Endothelial cell of umbilical vein (primary cell): ENCODE measurements at regions not wholly inside any gene's neighbourhood (a gene's known extent, or its start where the extent isn't known, plus 50 kb on each side); places are given as distances from the start of the nearest gene placed in this dataset.

Experiments
- BruUV-seq: library from RNA; stranded (reverse); fragments of 400-500 nt; replicated peaks from 2 replicates; lab custom pipeline; 2021; lab: Mats Ljungman, UMichigan
- CTCF ChIA-PET: fragments of 300-600, 350-600 bp; sonication (Branson Sonifier 250); formaldehyde crosslinking; loops from one replicate; lab custom pipeline; 2021; ENCODE audit warnings: antibody characterized with exemption, inconsistent platforms; lab: Charles Lee
- POLR2A ChIA-PET: fragments of 300-600, 350-600 bp; sonication (Branson Sonifier 250); formaldehyde crosslinking; loops from one replicate; lab custom pipeline; 2021; ENCODE audit warnings: antibody characterized with exemption, inconsistent platforms; lab: Charles Lee
- DNase-seq: peaks from one replicate; pipeline ENCODE4 v3.0.0-alpha.2; 2011; ENCODE audit warnings: low read depth, low spot score
- FAIRE-seq: peaks from 2 replicates; lab custom pipeline; 2011; peaks lifted over from hg19 to GRCh38; lab: Jason Lieb, UNC
- H2AFZ ChIP-seq: 2 replicates; pipeline ENCODE4 v1.6.0; 2012; ENCODE audit warnings: low read depth, low read length, control low read depth, inconsistent platforms
- H3K27ac ChIP-seq: 2 replicates; pipeline ENCODE4 v1.5.1; 2011; ENCODE audit warnings: low read depth, mild to moderate bottlenecking, control low read depth, low read length, moderate library complexity; ENCODE audit not compliant: insufficient read depth
- H3K27me3 ChIP-seq, 2 experiments: 2 replicates each; pipeline versions ENCODE4 v1.6.0 to v1.6.1; 2011; ENCODE audit warnings: low read length in 2 of 2, mixed read lengths in 1 of 2; ENCODE audit not compliant: control insufficient read depth in 2 of 2, insufficient read depth in 2 of 2
- H3K36me3 ChIP-seq, 2 experiments: 2 replicates in 1 of 2; 3 replicates in 1 of 2; pipeline ENCODE4 v1.5.1; 2011; ENCODE audit warnings: low read length in 2 of 2, mild to moderate bottlenecking in 1 of 2, moderate library complexity in 1 of 2; ENCODE audit not compliant: control insufficient read depth in 2 of 2, insufficient read depth in 2 of 2; ENCODE audit errors: extremely low read depth in 1 of 2
- H3K4me1 ChIP-seq: 3 replicates; pipeline ENCODE4 v1.5.1; 2011; ENCODE audit warnings: mild to moderate bottlenecking, low read length; ENCODE audit not compliant: control insufficient read depth, insufficient read depth; ENCODE audit errors: extremely low read depth
- H3K4me2 ChIP-seq: 2 replicates; pipeline ENCODE4 v1.6.1; 2011; ENCODE audit warnings: low read length, control low read depth, mixed read lengths; ENCODE audit not compliant: insufficient read depth
- H3K4me3 ChIP-seq, 3 experiments: fragments of 200-600 bp in 1 of 3; sonication (generic), shearing (Covaris generic) in 1 of 3; replicated peaks in 1 of 3; 2 replicates each; pipeline ENCODE4 v1.5.1; 2011 to 2016; ENCODE audit warnings: control low read depth in 3 of 3, low read length in 3 of 3, mild to moderate bottlenecking in 2 of 3, inconsistent platforms in 1 of 3, low read depth in 1 of 3, moderate library complexity in 1 of 3; ENCODE audit not compliant: insufficient read depth in 1 of 3
- H3K79me2 ChIP-seq: 2 replicates; pipeline ENCODE4 v1.6.0; 2012; ENCODE audit warnings: low read length, inconsistent platforms; ENCODE audit not compliant: control insufficient read depth, insufficient read depth
- H3K9ac ChIP-seq: replicated peaks from 2 replicates; pipeline ENCODE3; 2011; ENCODE audit warnings: low read length, control low read depth; ENCODE audit not compliant: insufficient read depth; ENCODE audit errors: extremely low read depth
- H3K9me1 ChIP-seq: replicated peaks from 3 replicates; pipeline ENCODE4 v1.6.0; 2011; ENCODE audit warnings: mild to moderate bottlenecking, low read length; ENCODE audit not compliant: control insufficient read depth, insufficient read depth; ENCODE audit errors: extremely low read depth
- H3K9me3 ChIP-seq: replicated peaks from 2 replicates; pipeline ENCODE4 v1.5.1; 2012; ENCODE audit warnings: low read length, inconsistent platforms; ENCODE audit not compliant: control insufficient read depth, insufficient read depth
- H4K20me1 ChIP-seq: replicated peaks from 2 replicates; pipeline ENCODE3; 2011; ENCODE audit warnings: mild to moderate bottlenecking, low read length; ENCODE audit not compliant: control insufficient read depth, insufficient read depth; ENCODE audit errors: extremely low read depth
- EZH2 ChIP-seq: IDR thresholded peaks from 2 replicates; pipeline ENCODE4 v1.6.1; 2012; ENCODE audit warnings: borderline replicate concordance, low read depth, mild to moderate bottlenecking, moderate library complexity, low read length, inconsistent platforms; ENCODE audit not compliant: severe bottlenecking
- FOS ChIP-seq: IDR thresholded peaks from 2 replicates; pipeline ENCODE4 v1.6.1; 2011; ENCODE audit warnings: mild to moderate bottlenecking, low read length, moderate library complexity, borderline replicate concordance; ENCODE audit not compliant: insufficient read depth
- GATA2 ChIP-seq: IDR thresholded peaks from 2 replicates; pipeline ENCODE4 v1.7.0; 2011; ENCODE audit warnings: low read depth, mild to moderate bottlenecking, moderate library complexity, mixed read lengths, low read length; ENCODE audit not compliant: insufficient read length, insufficient read depth
- JUN ChIP-seq: IDR thresholded peaks from 2 replicates; pipeline ENCODE4 v1.6.1; 2011; ENCODE audit warnings: borderline replicate concordance, low read depth; ENCODE audit not compliant: insufficient read length, insufficient read depth
- MYC ChIP-seq: IDR thresholded peaks from one replicate; pipeline ENCODE4 v1.6.1; 2011; ENCODE audit warnings: mild to moderate bottlenecking, low read depth, low read length
- POLR2A ChIP-seq: IDR thresholded peaks from 2 replicates; pipeline ENCODE4 v1.6.1; 2012; ENCODE audit warnings: low read depth, mild to moderate bottlenecking, control low read depth, low read length
- POLR2AphosphoS5 ChIP-seq: IDR thresholded peaks from 2 replicates; pipeline ENCODE4 v1.6.1; 2012; ENCODE audit warnings: low read depth, mild to moderate bottlenecking, control low read depth, low read length, moderate library complexity; ENCODE audit not compliant: insufficient read depth
- dilution Hi-C: fragments of 300-500 bp; cut with MboI; formaldehyde crosslinking; loops from one replicate; pipeline ENCODE4 v1.15.0; 2019; ENCODE audit warnings: low sequenced_read_pairs; ENCODE audit not compliant: extremely low pct_ligation_motif_present
- intact Hi-C: fragments of 100-400 bp; cut with micrococcal nuclease; formaldehyde crosslinking; loops from one replicate; pipeline ENCODE4 v1.10.0; 2022
- TF ChIP-seq, protein P1 (sequence below): IDR thresholded peaks from 2 replicates; pipeline ENCODE4 v1.6.1; 2011; ENCODE audit not compliant: insufficient read depth, insufficient read length
- TF ChIP-seq, protein P2 (sequence below), 2 donors: IDR thresholded peaks; 1 replicate in 1 of 2; 2 replicates in 1 of 2; pipeline ENCODE4 v1.5.1; 2011; ENCODE audit warnings: low read length in 2 of 2, mild to moderate bottlenecking in 2 of 2, moderate library complexity in 2 of 2, control low read depth in 1 of 2, inconsistent platforms in 1 of 2, low read depth in 1 of 2; ENCODE audit not compliant: insufficient read depth in 1 of 2; ENCODE audit errors: extremely low read depth in 1 of 2

DNA sequence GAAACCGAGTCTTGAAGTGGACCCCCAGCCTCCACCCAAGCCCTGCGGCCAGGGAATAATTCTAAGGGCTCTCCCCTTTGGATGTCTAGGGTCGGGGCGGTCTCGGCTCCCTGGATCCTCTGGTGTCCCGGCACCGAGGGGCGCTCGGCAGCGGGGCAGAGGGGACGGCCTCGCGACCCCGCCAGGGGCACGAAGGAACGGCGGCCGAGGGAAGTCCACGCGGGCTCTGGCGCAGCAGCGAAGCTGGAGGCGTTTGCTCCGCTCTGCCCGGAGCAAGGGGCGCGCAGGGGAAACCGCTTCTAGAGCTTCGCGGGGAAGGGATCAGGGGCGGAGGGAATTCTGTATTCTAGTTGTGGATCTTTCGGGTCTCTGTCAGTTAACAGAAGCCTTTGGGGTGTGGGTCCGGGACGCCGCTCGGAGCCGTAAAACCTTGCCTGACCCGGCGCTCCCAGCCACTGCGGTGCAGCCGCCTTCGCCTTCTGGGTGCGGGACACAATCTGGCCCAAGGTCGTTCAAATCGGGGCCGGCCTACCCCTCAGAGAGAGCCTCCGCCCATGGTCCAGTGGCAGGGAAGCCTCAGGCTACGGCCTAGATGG lies 118.2 kb downstream of the KCNRG start:
- H3K9me3 ChIP-seq, result no peaks in the 10 kb centered on the region
- no peak overlapping the region for H3K4me2 ChIP-seq
- no peak for FAIRE-seq
- H3K79me2 ChIP-seq, result no peaks in the 10 kb centered on the region
- H3K36me3 ChIP-seq, result no peaks in the 10 kb centered on the region
- no peak overlapping the region for H3K4me3 ChIP-seq
- peaks cover 9% of the 10 kb centered on the region for H3K4me1 ChIP-seq
- H2AFZ ChIP-seq, result no peak overlapping the region
- TF ChIP-seq JUN, result no peak
- H3K27ac ChIP-seq, result no peak overlapping the region
- no peaks in the 10 kb centered on the region for H3K9me1 ChIP-seq
- BruUV-seq, result no TSS peak
- ChIA-PET POLR2A (no interaction called here), CTCF (no interaction called here)
- H3K27me3 ChIP-seq, result peaks cover 39 to 41% of the 10 kb centered on the region in 2 experiments
- intact Hi-C loops (no loop called here), dilution Hi-C loops (no loop called here)
- no peaks in the 10 kb centered on the region for H4K20me1 ChIP-seq
- no peak for DNase-seq
- no peak overlapping the region for H3K9ac ChIP-seq

DNA sequence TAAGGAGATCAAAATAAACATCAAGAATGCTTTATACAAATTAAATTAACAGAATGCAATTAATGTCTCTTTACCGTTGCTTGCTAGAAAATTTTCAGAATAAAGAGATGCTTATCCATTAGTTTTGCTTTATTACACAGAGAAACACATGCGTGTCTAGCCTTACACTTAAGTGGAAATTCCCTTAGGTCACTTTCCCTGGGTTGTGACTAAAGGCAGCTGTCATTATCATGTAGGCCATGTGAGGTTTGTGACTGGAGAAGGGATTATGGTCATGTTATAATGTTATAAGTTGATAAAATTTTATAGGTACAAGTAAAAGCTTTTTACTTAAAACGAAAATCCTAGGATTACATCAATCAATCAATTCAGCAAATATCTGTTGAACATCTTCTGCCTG lies 121.0 kb downstream of the KCNRG start:
- Histone ChIP-seq H2AFZ (no peak overlapping the region), H3K9me1 (no peaks in the 10 kb centered on the region), H3K27me3 (peaks cover 23 to 25% of the 10 kb centered on the region in 2 experiments), H3K9ac (no peak overlapping the region), H3K4me2 (no peak overlapping the region), H3K36me3 (no peaks in the 10 kb centered on the region), H3K4me1 (peaks cover 2% of the 10 kb centered on the region), H4K20me1 (no peaks in the 10 kb centered on the region), H3K27ac (no peak overlapping the region), H3K79me2 (no peaks in the 10 kb centered on the region), H3K9me3 (no peaks in the 10 kb centered on the region), H3K4me3 (no peak overlapping the region)
- dilution Hi-C loops, result no loop called here
- BruUV-seq, result no TSS peak
- FAIRE-seq, result no peak
- intact Hi-C loops, result no loop called here
- POLR2A ChIA-PET, result no interaction called here
- TF ChIP-seq MYC (no peak), JUN (no peak), POLR2AphosphoS5 (no peak), FOS (no peak), POLR2A (no peak), GATA2 (no peak), EZH2 (no peak)
- TF ChIP-seq, protein P1, sequence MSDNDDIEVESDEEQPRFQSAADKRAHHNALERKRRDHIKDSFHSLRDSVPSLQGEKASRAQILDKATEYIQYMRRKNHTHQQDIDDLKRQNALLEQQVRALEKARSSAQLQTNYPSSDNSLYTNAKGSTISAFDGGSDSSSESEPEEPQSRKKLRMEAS, result no peak
- TF ChIP-seq, protein P2, sequence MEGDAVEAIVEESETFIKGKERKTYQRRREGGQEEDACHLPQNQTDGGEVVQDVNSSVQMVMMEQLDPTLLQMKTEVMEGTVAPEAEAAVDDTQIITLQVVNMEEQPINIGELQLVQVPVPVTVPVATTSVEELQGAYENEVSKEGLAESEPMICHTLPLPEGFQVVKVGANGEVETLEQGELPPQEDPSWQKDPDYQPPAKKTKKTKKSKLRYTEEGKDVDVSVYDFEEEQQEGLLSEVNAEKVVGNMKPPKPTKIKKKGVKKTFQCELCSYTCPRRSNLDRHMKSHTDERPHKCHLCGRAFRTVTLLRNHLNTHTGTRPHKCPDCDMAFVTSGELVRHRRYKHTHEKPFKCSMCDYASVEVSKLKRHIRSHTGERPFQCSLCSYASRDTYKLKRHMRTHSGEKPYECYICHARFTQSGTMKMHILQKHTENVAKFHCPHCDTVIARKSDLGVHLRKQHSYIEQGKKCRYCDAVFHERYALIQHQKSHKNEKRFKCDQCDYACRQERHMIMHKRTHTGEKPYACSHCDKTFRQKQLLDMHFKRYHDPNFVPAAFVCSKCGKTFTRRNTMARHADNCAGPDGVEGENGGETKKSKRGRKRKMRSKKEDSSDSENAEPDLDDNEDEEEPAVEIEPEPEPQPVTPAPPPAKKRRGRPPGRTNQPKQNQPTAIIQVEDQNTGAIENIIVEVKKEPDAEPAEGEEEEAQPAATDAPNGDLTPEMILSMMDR (IDR thresholded peaks at IDR 0.05; ENCODE audit: extremely low read depth in 1 of 2, insufficient read depth in 1 of 2, low read depth in 1 of 2, low read length in 2 of 2), result no peak
- no peak for DNase-seq
- CTCF ChIA-PET, result interaction anchor here (0.6 kb wide), 1 partner anchor 9 kb away, joined by 3 read pairs; no protein-coding TSS in a partner anchor
